Kidney (tissue), 13 donors: ENCODE measurements at regions not wholly inside any gene's neighbourhood (a gene's known extent, or its start where the extent isn't known, plus 50 kb on each side); places are given as distances from the start of the nearest gene placed in this dataset.
A peak's percentile ranks its signal among the peaks of the same experiment; 100 is the strongest.

Experiments
- DNase-seq, 5 donors: peaks; one replicate each; pipeline ENCODE4 v3.0.0-alpha.2; 2013 to 2020
- FAIRE-seq: peaks from 2 replicates; lab custom pipeline; 2012; peaks lifted over from hg19 to GRCh38; lab: Jason Lieb, UNC
- H3K27ac ChIP-seq, 2 donors: one replicate each; pipeline ENCODE4 v1.7.0; 2013; ENCODE audit warnings: low read depth in 2 of 2, low read length in 2 of 2, inconsistent platforms in 1 of 2
- H3K27me3 ChIP-seq: one replicate; pipeline ENCODE4 v1.7.1; 2013; ENCODE audit warnings: low read length, inconsistent platforms; ENCODE audit not compliant: control insufficient read depth, insufficient read depth
- H3K36me3 ChIP-seq, 3 donors: one replicate each; pipeline versions ENCODE4 v1.7.0 to v1.7.1; 2013; ENCODE audit warnings: low read length in 3 of 3, control low read depth in 1 of 3, inconsistent platforms in 1 of 3; ENCODE audit not compliant: insufficient read depth in 3 of 3, control insufficient read depth in 2 of 3
- H3K4me1 ChIP-seq, 3 donors: one replicate each; pipeline versions ENCODE4 v1.7.0 to v1.7.1; 2013; ENCODE audit warnings: low read length in 3 of 3, inconsistent platforms in 1 of 3, low read depth in 1 of 3; ENCODE audit not compliant: control insufficient read depth in 2 of 3, insufficient read depth in 2 of 3
- H3K4me3 ChIP-seq, 3 donors: one replicate each; pipeline versions ENCODE4 v1.7.0 to v1.8.1; 2013; ENCODE audit warnings: low read length in 3 of 3, control low read depth in 1 of 3, inconsistent platforms in 1 of 3
- H3K9ac ChIP-seq, 3 donors: one replicate each; pipeline versions ENCODE4 v1.7.0 to v1.7.1; 2013; ENCODE audit warnings: low read length in 3 of 3, control low read depth in 1 of 3, inconsistent platforms in 1 of 3
- H3K9me3 ChIP-seq, 3 donors: one replicate each; pipeline versions ENCODE4 v1.7.0 to v1.7.1; 2013; ENCODE audit warnings: low read length in 3 of 3, control low read depth in 1 of 3, inconsistent platforms in 1 of 3; ENCODE audit not compliant: control insufficient read depth in 2 of 3, insufficient read depth in 1 of 3
- CTCF ChIP-seq: IDR thresholded peaks from 3 replicates; pipeline ENCODE4 v1.5.1; 2012; ENCODE audit warnings: mild to moderate bottlenecking, moderate library complexity, borderline replicate concordance; ENCODE audit not compliant: insufficient read depth; ENCODE audit errors: extremely low read depth
- intact Hi-C: fragments of 100-400 bp; cut with DNase I; formaldehyde crosslinking; loops from one replicate; pipeline ENCODE4 v1.11.1; 2022
- donor health status: control.
- donor health status: control.
- donor health status: control.
- donor health status: control.
- donor health status: control.
- donor health status: DM: yes; HTN: yes; CAD: no.
- donor health status: Normal renal cell carcinoma (clear cell type).

DNA sequence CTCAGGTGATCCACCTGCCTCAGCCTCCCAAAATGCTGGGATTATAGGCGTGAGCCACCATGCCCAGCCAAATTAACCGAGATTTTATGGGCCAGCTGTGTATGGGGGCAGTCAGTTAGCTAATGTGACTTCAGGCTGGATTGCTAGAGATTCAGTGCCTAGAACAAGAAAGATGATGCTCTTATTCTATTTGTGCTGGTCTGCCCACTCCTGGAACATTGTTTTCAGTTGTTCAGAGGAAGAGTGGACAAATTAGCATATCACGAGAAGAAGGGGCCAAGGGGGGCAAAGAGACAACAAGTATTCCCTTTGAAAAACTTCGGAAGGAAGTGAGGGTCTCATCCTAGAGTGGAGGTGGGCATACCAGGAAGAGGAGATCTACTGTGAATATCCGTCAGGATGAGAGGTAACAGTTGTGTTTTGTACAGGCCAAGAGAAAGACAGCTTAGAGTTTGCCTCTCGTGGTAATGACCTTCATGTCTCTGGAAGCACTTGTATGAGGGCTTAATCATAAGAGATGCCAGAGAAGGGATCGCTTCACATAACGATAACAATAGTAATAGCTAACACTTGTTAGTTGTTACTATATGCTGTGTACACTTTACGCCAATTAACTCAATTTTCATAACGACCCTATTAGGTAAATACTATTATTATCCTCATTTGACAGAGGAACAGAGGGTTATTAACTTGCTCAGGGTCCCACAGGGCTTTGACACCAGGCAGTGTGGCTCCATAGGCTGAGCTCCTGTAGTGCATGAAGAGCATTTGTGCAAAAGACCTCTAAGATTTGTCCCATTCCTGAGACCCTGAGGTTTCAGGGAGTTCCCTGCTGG, 138.3 kb downstream of the DDX1 start:
- H3K9ac ChIP-seq = no peak overlapping the region
- no peaks in the 10 kb centered on the region for H3K36me3 ChIP-seq
- no peaks in the 10 kb centered on the region for H3K9me3 ChIP-seq
- DNase-seq (peak in 1 of 5 donors; percentile 12), FAIRE-seq (no peak)
- H3K4me1 ChIP-seq = peaks cover 3 to 19% (median 3%) of the 10 kb centered on the region in 3 donors
- peak overlapping the region in 1 of 2 donors; percentile 40 for H3K27ac ChIP-seq
- no peaks in the 10 kb centered on the region for H3K27me3 ChIP-seq
- H3K4me3 ChIP-seq = no peak overlapping the region
- TF ChIP-seq CTCF = no peak
- intact Hi-C loops = no loop called here

GRCh38 chr2:15730545-15731212, 139.0 kb downstream of the DDX1 start:
- no peak overlapping the region for H3K4me3 ChIP-seq
- H3K36me3 ChIP-seq = no peaks in the 10 kb centered on the region
- peaks cover 3 to 22% (median 3%) of the 10 kb centered on the region in 3 donors for H3K4me1 ChIP-seq
- TF ChIP-seq CTCF = no peak
- no peak overlapping the region for H3K9ac ChIP-seq
- intact Hi-C loops = no loop called here
- no peak overlapping the region for H3K27ac ChIP-seq
- DNase-seq (peak; percentile 75 to 98 (median 88)), FAIRE-seq (peak; percentile 61)
- no peaks in the 10 kb centered on the region for H3K9me3 ChIP-seq
- no peaks in the 10 kb centered on the region for H3K27me3 ChIP-seq

DNA sequence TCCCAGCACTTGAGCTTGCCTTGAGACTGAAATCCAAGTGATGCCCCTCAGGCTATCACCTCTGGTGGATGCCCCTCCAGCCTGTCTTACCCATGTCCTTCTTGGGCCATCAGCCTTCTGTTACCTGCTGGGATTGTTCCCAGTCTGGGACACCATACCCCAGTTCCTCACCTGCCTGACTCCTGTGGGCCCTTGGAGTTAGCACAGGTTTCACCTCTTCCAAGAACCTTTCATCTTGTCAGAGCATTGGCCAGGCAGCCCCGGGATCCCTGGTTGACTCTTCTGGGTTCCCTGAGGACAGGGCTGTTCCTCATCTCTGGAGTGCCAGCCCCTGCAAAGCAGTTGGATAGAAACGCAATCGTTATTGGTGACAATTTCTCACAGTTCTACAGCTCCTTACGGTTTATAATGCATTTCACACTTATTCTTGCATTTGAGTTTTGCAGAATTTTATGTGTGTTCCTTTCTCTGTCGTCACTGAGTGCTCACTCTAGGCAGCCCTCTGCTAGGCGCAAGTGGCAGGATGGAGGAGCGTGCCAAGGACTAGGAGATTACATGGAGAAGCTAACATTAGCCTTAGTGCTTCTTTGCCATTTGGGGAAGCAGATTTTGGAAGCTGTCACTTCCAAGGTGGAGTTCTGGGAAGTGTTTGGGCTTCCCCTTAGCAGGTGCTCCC, 139.7 kb downstream of the DDX1 start:
- H3K9ac ChIP-seq = no peak overlapping the region
- peaks cover 3 to 22% (median 3%) of the 10 kb centered on the region in 3 donors for H3K4me1 ChIP-seq
- no peak for DNase-seq
- H3K27me3 ChIP-seq = no peaks in the 10 kb centered on the region
- no peak for FAIRE-seq
- no peak overlapping the region for H3K27ac ChIP-seq
- no peaks in the 10 kb centered on the region for H3K36me3 ChIP-seq
- no peak overlapping the region for H3K4me3 ChIP-seq
- intact Hi-C loops = no loop called here
- TF ChIP-seq CTCF = no peak
- H3K9me3 ChIP-seq = no peaks in the 10 kb centered on the region
